HepG2 (cell line): ENCODE measurements at regions not wholly inside any gene's neighbourhood (a gene's known extent, or its start where the extent isn't known, plus 50 kb on each side); places are given as distances from the start of the nearest gene placed in this dataset.

Source experiments
- DMTF1 ChIP-seq: sonication (generic); formaldehyde crosslinking; IDR thresholded peaks from 2 replicates; pipeline ENCODE4 v1.4.0; 2020; ENCODE audit warnings: mild to moderate bottlenecking, missing genetic modification reagents
- ERF ChIP-seq: IDR thresholded peaks from 2 replicates; pipeline ENCODE4 v1.6.1; 2018; ENCODE audit warnings: missing biosample characterization, missing genetic modification reagents
- ESRRA ChIP-seq: sonication (generic); formaldehyde crosslinking; IDR thresholded peaks from 2 replicates; pipeline ENCODE4 v1.5.1; 2020; ENCODE audit warnings: mild to moderate bottlenecking, low read depth, missing genetic modification reagents
- FOXM1 ChIP-seq: sonication (generic); formaldehyde crosslinking; IDR thresholded peaks from 2 replicates; pipeline ENCODE4 v1.5.0; 2020; ENCODE audit warnings: missing genetic modification reagents
- FOXO4 ChIP-seq: sonication (generic); formaldehyde crosslinking; conservative IDR thresholded peaks from 2 replicates; pipeline ENCODE4 v1.8.1; 2023; ENCODE audit warnings: missing genetic modification reagents
- HBP1 ChIP-seq: IDR thresholded peaks from 2 replicates; pipeline ENCODE4 v1.6.1; 2016; ENCODE audit warnings: low read depth, control low read depth
- HNF1B ChIP-seq: sonication (generic); formaldehyde crosslinking; IDR thresholded peaks from 2 replicates; pipeline ENCODE4 v1.5.1; 2020; ENCODE audit warnings: mild to moderate bottlenecking, moderate library complexity, missing genetic modification reagents
- POLR2A ChIP-seq, 2 experiments: IDR thresholded peaks; 2 replicates each; pipeline ENCODE4 v1.6.1; 2011; ENCODE audit warnings: low read depth in 2 of 2, low read length in 2 of 2, mild to moderate bottlenecking in 1 of 2, moderate library complexity in 1 of 2; ENCODE audit not compliant: insufficient read depth in 1 of 2
- POLR2AphosphoS2 ChIP-seq: IDR thresholded peaks from 2 replicates; pipeline ENCODE4 v1.6.1; 2011; ENCODE audit warnings: low read depth, low read length, improper control_type of control experiment
- ZMYM4 ChIP-seq: sonication (generic); formaldehyde crosslinking; IDR thresholded peaks from 2 replicates; pipeline ENCODE4 v1.8.1; 2023; ENCODE audit warnings: mild to moderate bottlenecking, missing genetic modification reagents
- ZNF275 ChIP-seq: sonication (generic); formaldehyde crosslinking; IDR thresholded peaks from 2 replicates; pipeline ENCODE4 v1.8.0; 2022; ENCODE audit warnings: missing genetic modification reagents, mild to moderate bottlenecking, inconsistent platforms, borderline replicate concordance
- TF ChIP-seq, protein P1 (sequence below): sonication (generic); formaldehyde crosslinking; IDR thresholded peaks from 2 replicates; pipeline ENCODE4 v1.4.0; 2020; ENCODE audit warnings: missing genetic modification reagents

- TF ChIP-seq HNF1B (no peak), DMTF1 (CRISPR knock-in tag) (no peak), ESRRA (CRISPR knock-in tag) (no peak), POLR2AphosphoS2 (no peak), ZNF275 (CRISPR knock-in tag) (no peak), ZMYM4 (CRISPR knock-in tag) (no peak), FOXO4 (no peak), HBP1 (no peak), ERF (no peak), POLR2A (IDR thresholded peaks at IDR 0.05; ENCODE audit: insufficient read depth in 1 of 2, low read depth in 2 of 2, low read length in 2 of 2) (no peak), FOXM1 (no peak)
- TF ChIP-seq, protein P1, sequence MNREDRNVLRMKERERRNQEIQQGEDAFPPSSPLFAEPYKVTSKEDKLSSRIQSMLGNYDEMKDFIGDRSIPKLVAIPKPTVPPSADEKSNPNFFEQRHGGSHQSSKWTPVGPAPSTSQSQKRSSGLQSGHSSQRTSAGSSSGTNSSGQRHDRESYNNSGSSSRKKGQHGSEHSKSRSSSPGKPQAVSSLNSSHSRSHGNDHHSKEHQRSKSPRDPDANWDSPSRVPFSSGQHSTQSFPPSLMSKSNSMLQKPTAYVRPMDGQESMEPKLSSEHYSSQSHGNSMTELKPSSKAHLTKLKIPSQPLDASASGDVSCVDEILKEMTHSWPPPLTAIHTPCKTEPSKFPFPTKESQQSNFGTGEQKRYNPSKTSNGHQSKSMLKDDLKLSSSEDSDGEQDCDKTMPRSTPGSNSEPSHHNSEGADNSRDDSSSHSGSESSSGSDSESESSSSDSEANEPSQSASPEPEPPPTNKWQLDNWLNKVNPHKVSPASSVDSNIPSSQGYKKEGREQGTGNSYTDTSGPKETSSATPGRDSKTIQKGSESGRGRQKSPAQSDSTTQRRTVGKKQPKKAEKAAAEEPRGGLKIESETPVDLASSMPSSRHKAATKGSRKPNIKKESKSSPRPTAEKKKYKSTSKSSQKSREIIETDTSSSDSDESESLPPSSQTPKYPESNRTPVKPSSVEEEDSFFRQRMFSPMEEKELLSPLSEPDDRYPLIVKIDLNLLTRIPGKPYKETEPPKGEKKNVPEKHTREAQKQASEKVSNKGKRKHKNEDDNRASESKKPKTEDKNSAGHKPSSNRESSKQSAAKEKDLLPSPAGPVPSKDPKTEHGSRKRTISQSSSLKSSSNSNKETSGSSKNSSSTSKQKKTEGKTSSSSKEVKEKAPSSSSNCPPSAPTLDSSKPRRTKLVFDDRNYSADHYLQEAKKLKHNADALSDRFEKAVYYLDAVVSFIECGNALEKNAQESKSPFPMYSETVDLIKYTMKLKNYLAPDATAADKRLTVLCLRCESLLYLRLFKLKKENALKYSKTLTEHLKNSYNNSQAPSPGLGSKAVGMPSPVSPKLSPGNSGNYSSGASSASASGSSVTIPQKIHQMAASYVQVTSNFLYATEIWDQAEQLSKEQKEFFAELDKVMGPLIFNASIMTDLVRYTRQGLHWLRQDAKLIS: no peak
Measured at GRCh38 chr16:22673421-22673831, 140.5 kb upstream of the HS3ST2 start (continued).
